TTC549 (cell line): ENCODE measurements at regions not wholly inside any gene's neighbourhood (a gene's known extent, or its start where the extent isn't known, plus 50 kb on each side); places are given as distances from the start of the nearest gene placed in this dataset.
"Not testable (repeated sequence)": the region's sequence is repeated elsewhere in the genome, so short reads cannot be mapped to it uniquely, and the experiment has no call there.

ENCODE experiments used
- FAIRE-seq: peaks from 2 replicates; lab custom pipeline; 2012; peaks lifted over from hg19 to GRCh38; lab: Jason Lieb, UNC

DNA sequence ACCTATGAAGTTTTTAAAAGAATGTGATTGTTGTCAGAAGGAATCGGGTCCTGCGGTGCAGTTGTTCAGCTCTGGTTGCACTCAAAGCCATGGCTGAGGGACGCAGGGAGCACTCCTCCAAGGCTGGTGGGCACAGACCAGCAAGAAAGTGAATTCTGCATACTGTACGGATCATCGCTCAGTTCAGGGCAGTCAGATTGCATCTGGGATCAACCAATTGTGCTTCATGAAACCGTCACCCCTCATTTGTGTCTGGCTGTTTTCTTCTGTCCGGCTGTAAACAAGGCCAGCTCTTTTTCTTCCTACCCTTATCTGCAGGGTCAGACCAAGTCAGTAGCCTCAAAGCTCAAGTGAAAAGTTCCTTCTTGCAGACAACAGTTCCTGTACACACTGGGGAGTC, 478.3 kb downstream of the TFAP2A start:
- no peak for FAIRE-seq

DNA sequence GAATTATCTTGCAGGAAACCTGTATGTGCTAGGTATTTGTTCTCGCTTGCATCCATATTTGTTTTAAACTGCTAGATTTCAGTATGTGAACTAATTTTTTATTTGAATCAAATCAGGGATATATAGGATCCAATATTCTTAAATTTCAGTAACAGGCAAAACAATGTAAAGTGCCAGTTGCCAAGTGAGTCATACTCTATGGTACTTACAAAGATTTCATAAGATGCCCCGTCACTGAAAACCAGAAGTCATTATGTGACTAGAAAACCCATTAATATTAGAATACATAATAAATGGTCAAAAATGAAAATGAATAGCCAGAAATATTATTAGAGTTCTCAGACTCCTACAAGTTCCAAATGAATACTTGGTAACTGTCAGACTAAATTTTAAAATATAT, 481.2 kb downstream of the TFAP2A start:
- no peak for FAIRE-seq

DNA sequence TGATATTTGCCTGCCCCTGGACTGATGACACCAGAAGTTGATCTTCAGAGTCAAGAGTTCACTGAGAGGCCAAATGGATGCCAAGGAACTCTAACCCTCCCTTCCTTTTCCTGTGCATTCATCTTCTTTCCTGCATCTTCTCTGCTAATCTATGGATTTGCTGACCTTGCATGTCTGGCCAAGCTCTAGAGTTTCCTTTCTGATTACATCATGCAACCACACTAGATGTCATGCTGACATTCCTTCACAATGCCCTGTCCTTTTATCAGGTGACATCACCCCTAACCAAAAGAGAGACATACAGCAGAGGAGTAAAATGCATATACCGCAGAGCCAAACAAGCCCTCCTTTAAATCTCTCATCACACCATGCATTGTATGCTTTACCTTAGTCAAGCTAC, 487.6 kb downstream of the TFAP2A start:
- FAIRE-seq = no peak

DNA sequence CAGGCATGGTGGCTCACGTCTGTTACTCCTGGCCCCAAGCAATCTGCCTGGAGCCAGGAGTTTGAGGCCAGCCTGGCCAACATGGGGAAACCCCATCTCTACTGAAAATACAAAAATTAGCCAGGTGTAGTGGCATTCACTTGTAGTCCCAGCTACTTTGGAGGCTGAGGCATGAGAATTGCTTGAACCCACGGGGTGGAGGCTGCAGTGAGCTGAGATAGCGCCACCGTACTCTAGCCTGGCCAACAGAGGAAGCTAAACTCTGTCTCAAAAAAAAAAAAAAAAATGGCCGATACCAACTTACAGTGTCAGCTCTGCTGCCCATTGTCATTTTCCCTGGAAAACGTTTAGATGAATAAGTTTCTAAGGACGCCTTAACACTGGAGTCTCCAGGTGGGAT, 489.9 kb downstream of the TFAP2A start:
- no peak for FAIRE-seq

DNA sequence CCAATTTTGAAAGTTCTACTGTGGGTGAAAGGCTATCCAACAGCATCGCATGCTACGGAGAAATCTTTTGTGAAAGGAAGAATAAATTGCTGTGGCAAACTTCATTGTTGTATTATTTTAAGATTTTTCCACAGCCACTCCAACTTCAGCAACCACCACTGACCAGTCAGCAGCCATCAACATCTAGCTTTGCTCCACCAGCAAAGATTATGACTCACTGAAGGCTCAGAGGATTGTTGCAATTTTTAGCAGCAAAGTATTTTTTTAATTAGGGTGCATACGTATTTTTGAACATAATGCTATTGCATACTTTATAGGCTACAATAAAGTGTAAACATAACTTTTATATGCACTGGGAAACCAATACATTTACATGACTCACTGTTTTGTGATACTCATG, 493.5 kb downstream of the TFAP2A start:
- FAIRE-seq = no peak

DNA sequence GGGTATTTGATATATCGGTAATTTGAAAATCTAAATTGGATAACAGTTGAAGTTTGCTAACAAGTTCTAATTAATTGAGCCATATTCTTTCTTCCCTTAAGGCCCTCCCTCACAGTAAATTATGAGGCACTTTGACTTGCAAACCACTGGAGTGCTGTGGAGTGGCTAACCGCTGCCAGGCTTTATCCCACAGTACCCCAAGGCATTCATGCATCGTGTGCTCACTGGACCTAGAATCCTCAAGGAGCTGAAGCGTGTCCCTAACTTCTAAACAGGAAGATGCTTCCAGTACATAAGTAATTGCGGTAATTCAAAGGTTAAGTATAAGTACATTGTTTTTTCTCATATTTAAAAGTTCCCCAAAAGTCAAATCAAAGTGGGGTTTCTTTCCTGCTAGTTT, 499.9 kb downstream of the TFAP2A start:
- no peak for FAIRE-seq

DNA sequence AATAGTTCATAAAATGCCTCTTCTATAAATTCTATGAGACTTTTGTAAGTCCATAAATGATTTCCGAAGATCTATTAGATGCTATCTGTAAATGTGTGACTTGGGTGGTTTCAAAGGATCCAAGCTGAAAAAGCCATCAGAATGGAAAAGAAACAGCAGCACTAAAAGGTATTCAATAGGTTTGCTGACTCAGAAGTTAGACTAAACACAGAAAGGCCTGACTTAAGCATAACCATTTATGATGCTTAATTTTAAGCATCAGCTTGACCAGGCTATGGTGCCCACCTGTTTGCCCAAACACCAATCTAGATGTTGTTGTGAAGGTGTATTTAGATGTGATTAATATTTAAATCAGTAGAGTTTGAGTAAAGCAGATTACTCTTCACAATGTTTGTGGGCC, 513.5 kb downstream of the TFAP2A start:
- FAIRE-seq = no peak

DNA sequence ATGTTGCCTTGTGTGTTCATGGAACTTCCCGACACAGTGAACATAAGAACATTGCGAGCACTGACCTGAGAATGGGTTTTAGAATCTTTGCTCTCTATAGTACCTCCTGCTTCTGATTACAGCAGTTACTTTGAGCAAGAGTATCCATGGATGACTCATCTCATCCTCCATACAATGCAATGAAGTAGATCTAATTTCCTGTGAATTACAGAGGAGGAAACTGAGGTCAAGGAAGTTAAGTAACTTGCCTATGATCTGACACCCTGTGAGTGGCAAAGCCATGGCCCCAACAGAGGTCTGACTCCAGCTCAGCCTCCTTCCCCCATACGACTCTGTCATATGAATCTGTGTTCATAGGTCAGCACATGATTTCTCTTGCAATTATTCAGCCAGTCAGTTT, 518.1 kb downstream of the TFAP2A start:
- no peak for FAIRE-seq

DNA sequence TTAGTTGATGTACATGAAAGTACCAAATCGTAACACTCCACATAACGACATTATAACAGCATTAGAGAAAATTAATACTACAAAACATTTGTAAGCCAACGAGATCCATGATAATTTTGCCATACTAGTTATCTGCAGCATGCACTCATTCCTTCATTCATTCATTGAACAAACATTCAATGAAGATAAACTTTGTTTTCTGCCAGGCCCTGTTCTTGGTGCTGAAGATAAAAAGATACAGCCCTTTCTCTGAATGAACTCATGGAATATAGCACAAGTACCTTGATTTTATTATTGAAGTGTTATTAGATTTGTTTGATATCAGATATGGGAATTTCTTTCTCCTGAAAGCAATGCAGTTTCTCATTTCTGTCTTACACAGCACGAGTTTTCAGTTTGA, 524.0 kb downstream of the TFAP2A start:
- no peak for FAIRE-seq

DNA sequence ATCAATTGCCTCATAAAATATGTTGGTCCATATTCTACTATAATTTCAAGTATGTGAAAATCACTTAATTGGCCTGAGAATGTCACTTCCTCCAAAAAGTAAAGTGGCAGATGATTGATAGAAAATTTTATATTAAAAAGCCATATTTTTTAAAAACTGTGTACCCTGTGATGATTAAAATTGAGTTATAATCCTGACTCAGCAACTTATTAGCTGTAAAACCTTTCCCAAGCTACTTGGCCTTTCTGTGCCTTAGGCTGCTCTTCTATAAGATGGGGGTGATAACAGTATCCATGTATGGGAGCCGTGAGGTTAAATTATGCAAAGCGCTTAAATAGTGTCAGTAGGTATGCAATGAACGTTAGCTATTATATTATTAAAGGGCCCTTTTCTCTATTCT, 524.4 kb downstream of the TFAP2A start:
- FAIRE-seq = no peak

DNA sequence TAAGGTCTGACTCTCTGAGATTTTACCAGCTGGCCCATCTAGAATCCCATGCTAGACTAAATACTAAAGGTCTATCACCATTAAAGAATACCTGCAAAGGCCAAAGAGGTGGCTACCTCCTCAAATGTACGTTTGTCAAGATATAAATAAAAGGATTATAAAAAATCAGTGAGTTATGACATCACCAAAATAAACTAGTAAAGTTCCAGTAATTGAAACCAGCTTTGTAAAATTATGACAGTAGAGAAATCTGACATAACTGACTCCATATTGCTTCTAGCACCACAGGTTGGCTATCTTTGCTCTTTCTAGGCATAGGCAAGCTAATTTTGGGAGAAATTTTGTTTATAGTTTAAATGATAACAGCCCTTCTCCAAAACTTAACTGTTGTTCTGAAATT, 536.3 kb downstream of the TFAP2A start:
- no peak for FAIRE-seq

DNA sequence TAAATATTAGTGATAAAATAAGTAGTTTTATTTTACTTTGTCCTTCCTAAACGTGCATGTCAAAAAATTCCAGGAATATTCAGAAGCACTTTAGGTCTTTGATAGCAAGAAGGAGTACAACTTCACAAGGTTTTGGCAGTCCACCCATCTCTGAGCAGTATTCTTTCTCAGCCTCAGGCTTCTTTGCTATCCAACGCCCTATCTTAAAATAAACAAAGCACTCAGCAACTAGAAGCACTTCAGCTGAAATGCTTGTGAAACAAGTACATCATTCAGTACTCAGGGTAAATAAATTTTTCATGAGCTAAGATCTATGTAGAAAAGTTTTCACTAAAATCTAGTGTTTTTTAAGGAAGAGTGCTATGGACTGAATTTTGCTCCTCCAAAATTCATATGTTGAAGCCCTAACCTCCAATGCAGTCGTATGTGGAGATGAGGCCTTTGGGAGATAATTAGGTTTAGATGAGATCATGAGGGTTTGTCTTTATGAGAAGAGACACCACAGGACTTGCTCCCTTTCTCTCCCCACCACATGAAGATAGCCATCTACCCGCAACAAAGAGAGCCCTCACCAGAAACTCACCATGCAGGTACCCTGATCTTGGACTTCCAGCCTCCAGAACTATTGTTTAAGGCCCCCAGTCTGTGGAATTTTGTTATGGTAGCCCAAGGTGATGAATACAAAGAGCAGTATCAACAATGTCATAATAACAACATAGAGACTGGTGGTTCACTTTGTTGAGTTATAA, 539.1 kb downstream of the TFAP2A start:
- no peak for FAIRE-seq

DNA sequence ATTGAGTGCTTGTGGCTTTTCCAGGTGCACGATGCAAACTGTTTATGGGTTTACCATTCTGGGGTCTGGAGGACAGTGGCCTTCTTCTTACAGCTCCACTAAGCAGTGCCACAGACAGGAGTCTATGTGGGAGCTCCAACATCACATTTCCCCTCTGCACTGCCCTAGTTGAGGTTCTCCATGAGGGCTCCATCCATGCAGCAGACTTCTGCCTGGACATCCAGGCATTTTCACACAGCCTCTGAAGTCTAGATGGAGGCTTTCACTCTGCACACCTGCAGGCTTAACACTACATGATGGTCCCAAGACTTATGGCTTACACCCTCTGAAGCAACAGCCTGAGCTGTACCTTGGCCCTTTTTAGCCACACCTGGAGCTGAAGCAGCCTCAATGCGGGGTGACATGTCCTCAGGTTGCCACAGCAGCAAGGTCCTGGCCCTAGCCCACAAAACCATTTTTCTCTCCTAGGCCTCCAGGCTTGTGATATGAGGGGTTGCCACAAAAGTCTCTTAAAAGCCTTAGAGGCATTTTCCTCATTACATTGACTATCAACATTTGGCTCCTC, 552.2 kb downstream of the TFAP2A start:
- FAIRE-seq = no peak

DNA sequence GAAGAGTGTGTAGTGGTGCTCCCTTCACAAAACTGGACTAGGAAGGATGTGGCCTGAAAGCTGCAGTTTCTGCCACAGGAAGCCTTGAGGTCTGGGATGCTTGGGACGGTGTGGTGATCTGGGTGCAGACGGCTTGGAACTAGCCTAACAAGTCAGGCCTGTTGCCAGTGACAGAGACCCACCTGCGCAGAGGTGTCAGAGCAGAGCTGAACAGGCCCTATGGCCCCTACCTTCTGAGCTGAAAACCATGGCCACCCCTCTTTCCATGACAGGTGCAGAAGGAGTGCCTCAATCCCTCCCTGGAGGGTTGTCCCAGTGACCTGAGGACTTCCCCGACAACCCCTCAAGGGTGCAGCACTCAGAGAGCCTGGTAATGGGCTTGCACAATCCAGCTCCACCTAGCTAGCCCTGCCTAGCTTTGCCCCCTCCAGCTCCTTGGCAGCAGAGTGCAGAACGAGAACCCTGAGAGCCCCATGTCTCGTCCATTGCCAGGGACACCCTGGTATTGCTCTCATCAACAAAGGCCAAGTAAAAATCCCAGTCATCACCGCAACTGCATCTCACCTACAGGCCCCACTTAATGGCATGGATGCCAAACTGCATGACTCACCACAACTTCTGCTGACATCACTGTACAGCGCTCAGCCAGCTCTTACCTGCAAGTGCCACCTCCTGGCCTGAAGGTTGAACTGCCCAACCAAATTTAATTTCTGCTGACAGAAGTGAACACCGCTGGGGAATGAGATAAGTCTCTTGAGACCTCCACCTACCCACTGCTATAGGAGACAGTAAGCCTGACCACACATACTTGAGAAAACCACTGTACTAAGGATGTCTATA, 563.1 kb downstream of the TFAP2A start:
- no peak for FAIRE-seq

DNA sequence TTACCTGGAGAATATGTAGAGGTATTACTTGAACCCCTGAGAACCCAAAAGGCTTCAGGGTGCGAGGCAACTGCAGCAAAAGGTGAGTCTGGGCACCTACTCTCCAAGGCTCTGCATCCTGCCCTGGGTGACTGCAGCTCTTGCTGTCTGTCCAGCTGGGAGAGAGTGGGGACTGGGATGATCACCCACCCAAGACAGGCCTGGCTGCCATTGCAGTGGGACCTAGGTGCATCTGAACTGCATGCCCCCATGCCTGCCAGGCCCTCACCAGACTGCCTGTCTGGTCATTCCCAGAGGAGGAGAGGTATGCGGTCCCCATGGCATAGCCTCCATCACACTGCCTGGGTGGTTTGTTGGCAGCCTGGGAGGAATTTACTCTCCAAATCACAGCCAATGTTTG, 563.9 kb downstream of the TFAP2A start:
- FAIRE-seq = no peak

DNA sequence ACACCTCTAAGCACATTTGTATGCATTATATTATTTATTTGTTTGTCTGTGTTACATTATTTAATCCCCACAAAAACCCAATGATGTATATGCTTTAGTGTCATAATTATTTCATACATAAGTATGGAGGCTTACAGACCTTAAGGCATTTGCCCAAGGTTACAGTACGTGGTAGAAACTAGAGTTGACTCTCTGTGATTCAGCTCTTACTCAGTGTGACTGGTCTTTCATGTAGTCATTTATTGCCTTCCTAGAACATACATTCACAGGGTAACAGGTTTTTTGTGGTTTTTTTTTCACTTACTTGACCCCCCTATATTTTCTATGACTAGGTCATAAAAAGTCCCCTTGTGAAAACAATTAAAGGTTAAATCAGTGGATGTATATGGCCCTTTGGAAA, 566.8 kb downstream of the TFAP2A start:
- no peak for FAIRE-seq

DNA sequence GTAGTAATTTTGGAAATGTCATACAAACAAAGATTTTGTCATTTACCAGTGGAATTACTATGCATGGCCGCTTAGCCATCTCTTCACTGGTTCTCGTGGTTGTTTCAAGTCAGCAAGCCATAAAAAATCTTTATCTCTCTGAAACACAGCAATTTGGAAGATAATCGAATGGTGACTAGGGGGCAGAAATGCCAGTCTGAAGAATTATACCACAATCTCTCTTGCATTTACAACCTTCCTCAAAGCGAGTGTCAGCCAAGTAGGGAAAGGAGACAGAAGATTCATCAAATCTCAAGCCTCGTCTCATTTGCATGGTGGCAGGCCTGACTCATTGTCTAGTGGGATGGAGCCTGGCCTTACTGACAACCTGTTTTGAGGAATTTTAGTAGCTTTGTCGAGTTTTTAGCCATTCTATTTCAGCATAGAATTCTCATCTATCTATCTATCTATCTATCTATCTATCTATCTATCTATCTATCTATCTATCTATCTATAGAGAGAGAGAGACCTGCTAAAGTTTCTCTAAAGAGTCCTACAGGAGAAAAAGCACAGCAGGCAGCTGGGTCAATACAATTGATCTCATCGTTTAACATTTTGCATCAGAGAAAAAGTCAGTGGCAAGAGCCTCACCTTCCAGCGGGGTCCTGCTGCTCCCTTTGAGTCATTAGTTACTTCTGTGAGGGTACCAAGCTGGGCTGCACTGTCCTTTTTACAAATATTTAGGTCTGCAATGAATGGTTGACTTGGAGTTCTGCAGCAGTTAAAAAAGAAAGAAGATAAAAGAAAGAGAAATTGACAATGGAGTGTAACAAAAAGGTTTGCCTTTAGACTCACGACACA, 572.8 kb downstream of the TFAP2A start:
- FAIRE-seq = no peak

DNA sequence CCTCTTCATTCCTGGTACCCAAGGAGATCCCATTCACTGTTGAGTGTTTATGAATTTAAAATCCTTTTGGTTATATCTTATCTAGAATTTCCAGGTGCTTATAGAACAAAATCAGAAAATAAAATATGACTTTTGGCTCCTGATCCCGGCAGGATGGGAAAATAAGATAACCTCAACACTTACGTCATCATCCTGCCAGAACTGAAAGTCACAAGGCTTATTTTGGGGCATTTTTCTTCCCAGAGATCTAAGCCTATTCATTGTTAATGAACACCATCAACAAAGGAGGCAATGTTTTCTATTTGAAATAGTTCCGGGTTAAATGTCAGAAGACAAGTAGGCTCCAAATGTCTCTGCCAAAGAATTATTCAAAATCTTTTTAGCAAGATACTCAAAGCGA, 580.6 kb downstream of the TFAP2A start:
- no peak for FAIRE-seq

DNA sequence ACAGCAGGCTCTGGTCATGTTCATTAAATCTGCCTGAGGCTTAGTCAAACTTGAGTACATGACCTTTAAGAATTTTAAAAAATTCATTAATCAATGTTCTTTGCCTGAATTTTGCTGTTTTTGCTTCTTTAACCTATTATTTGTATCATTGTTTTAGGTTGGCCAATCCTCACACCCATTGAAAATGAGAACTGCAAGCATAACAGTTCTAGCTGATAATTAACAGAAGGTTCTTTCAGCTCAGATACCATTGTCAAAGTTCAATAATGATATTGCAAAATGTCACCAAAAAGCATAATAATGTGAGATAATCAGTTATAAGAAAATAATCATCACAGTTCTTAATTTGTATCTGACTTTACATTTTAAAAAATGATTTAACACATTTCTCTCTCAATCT, 583.1 kb downstream of the TFAP2A start:
- FAIRE-seq = no peak

DNA sequence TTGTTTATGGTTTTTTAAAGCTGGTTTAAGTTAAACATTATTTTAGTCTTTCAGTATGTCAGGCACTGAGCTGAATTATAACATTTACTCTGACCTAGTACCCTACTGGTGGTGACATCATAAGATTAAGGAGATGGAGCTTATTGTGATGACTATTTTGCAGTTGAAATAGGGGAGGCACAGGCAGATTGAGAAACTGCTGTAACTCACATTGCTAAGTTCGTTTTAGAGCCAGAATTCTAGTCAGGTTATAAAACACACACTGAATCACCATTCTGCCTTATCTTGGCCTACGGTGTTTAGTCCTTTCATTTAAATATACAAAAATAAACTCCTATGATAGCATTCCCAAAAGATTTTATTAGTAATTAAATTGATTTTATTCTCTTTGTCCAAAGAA, 584.1 kb downstream of the TFAP2A start:
- no peak for FAIRE-seq

DNA sequence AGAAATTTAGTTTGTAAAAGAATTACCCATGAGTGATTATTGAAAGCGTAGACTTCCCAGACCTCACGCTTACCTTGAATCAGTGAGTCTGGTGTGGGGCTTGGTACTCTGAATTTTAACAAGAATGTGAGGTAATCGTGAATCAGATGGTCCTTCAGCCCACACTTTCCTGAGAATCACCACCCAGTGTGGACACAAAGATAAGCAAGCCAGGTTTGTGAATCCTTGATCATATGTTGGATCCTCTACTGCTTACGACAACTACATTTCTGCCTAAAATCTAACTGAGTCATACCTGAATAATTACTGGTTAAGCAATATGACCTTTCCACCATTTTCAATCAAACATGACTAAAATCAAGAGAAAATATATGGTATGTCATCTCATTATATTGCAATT, 589.3 kb downstream of the TFAP2A start:
- FAIRE-seq = no peak

DNA sequence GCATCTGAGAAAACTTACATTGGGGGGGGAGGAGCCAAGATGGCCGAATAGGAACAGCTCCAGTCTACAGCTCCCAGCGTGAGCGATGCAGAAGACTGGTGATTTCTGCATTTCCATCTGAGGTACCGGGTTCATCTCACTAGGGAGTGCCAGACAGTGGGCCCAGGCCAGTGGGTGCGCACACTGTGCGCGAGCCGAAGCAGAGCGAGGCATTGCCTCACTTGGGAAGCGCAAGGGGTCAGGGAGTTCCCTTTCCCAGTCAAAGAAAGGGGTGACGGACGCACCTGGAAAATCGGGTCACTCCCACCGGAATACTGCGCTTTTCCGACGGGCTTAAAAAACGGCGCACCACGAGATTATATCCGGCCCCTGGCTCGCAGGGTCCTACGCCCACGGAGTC, 604.1 kb downstream of the TFAP2A start:
- FAIRE-seq = not testable (repeated sequence)

DNA sequence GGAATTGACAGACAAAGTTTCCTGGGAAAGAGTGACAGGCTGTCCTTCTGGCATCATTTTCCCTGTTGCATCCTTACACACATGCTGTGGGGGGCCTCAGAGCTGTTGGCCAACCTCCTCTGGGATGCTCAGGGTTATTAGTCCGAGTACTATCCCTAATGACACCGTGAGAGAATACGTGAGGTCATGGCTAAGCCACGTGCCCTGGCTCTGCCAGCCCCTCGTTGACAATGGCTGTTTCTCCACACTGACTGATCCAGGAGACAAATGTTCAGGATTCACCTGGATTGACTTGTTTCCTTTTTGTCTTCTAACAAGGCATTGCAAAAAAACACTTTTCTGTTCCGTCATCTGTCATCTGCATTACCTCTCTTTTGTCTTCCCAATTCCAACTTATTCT, 604.6 kb downstream of the TFAP2A start:
- FAIRE-seq = no peak
